Osteocyte (in vitro differentiated cells): ENCODE measurements at regions not wholly inside any gene's neighbourhood (a gene's known extent, or its start where the extent isn't known, plus 50 kb on each side); places are given as distances from the start of the nearest gene placed in this dataset.

ENCODE experiments used
- DNase-seq: peaks from one replicate; pipeline ENCODE4 v3.0.0; 2021; ENCODE audit warnings: mixed read lengths; ENCODE audit not compliant: unreplicated experiment; ENCODE audit errors: extremely low spot score
- H3K27ac Mint-ChIP-seq: one replicate; pipeline ENCODE4 v1.8.0; 2021; ENCODE audit warnings: mild to moderate bottlenecking, mixed read lengths; ENCODE audit not compliant: unreplicated experiment
- H3K27me3 Mint-ChIP-seq: one replicate; pipeline ENCODE4 v1.8.0; 2021; ENCODE audit warnings: mixed read lengths; ENCODE audit not compliant: unreplicated experiment
- H3K36me3 Mint-ChIP-seq: one replicate; pipeline ENCODE4 v1.8.0; 2021; ENCODE audit warnings: mixed read lengths; ENCODE audit not compliant: unreplicated experiment
- H3K4me1 Mint-ChIP-seq: one replicate; pipeline ENCODE4 v1.8.0; 2021; ENCODE audit warnings: mixed read lengths; ENCODE audit not compliant: unreplicated experiment
- H3K4me3 Mint-ChIP-seq: one replicate; pipeline ENCODE4 v1.8.0; 2021; ENCODE audit warnings: mild to moderate bottlenecking, moderate library complexity, mixed read lengths; ENCODE audit not compliant: unreplicated experiment
- H3K9me3 Mint-ChIP-seq: one replicate; pipeline ENCODE4 v1.8.0; 2021; ENCODE audit warnings: mixed read lengths; ENCODE audit not compliant: unreplicated experiment
- CTCF ChIP-seq: fragments of 200-600 bp; sonication (generic); IDR thresholded peaks from 2 replicates; pipeline ENCODE4 v1.5.0; 2021; ENCODE audit warnings: antibody characterized with exemption, mild to moderate bottlenecking, moderate library complexity

- no peaks in the 10 kb centered on the region for H3K27me3 Mint-ChIP-seq
- no peaks in the 10 kb centered on the region for H3K9me3 Mint-ChIP-seq
- no peak for TF ChIP-seq CTCF
- no peak overlapping the region for H3K27ac Mint-ChIP-seq
- H3K4me3 Mint-ChIP-seq: no peak overlapping the region
- no peak for DNase-seq
- H3K4me1 Mint-ChIP-seq: peaks cover 18% of the 10 kb centered on the region
- H3K36me3 Mint-ChIP-seq: no peaks in the 10 kb centered on the region
Observed at GRCh38 chr11:92852229-92852628, 117.2 kb upstream of the MTNR1B start.

- Mint-ChIP-seq H3K27ac (no peak overlapping the region), H3K9me3 (no peaks in the 10 kb centered on the region), H3K27me3 (no peaks in the 10 kb centered on the region), H3K4me1 (peaks cover 18% of the 10 kb centered on the region), H3K4me3 (no peak overlapping the region), H3K36me3 (no peaks in the 10 kb centered on the region)
- TF ChIP-seq CTCF: no peak
- DNase-seq: no peak
Observed at GRCh38 chr11:92852946-92853345, 116.5 kb upstream of the MTNR1B start.

- DNase-seq: no peak
- Mint-ChIP-seq H3K4me3 (no peak overlapping the region), H3K4me1 (peaks cover 23% of the 10 kb centered on the region), H3K9me3 (no peaks in the 10 kb centered on the region), H3K27me3 (no peaks in the 10 kb centered on the region), H3K27ac (no peak overlapping the region), H3K36me3 (no peaks in the 10 kb centered on the region)
- TF ChIP-seq CTCF: no peak
Observed at GRCh38 chr11:92854162-92854561, 115.3 kb upstream of the MTNR1B start.

- no peaks in the 10 kb centered on the region for H3K9me3 Mint-ChIP-seq
- no peak for DNase-seq
- H3K4me1 Mint-ChIP-seq: peaks cover 26% of the 10 kb centered on the region
- no peaks in the 10 kb centered on the region for H3K27me3 Mint-ChIP-seq
- H3K4me3 Mint-ChIP-seq: no peak overlapping the region
- H3K36me3 Mint-ChIP-seq: no peaks in the 10 kb centered on the region
- no peak overlapping the region for H3K27ac Mint-ChIP-seq
- peak; percentile 28 for TF ChIP-seq CTCF
Observed at GRCh38 chr11:92854952-92855351, 114.5 kb upstream of the MTNR1B start.

- no peak for DNase-seq
- H3K27ac Mint-ChIP-seq: no peak overlapping the region
- H3K4me3 Mint-ChIP-seq: no peak overlapping the region
Observed at GRCh38 chr11:92855607-92856405, 113.6 kb upstream of the MTNR1B start.

More at GRCh38 chr11:92855607-92856405, 113.6 kb upstream of the MTNR1B start:
- Mint-ChIP-seq H3K27me3 (no peaks in the 10 kb centered on the region), H3K36me3 (peaks cover 3% of the 10 kb centered on the region), H3K4me1 (peaks cover 32% of the 10 kb centered on the region), H3K9me3 (no peaks in the 10 kb centered on the region)
- TF ChIP-seq CTCF: no peak
